DND-41 (cell line): ENCODE measurements at regions not wholly inside any gene's neighbourhood (a gene's known extent, or its start where the extent isn't known, plus 50 kb on each side); places are given as distances from the start of the nearest gene placed in this dataset.

ENCODE experiments used
- CTCF ChIP-seq: IDR thresholded peaks from 2 replicates; pipeline ENCODE4 v1.5.1; 2012; ENCODE audit warnings: borderline replicate concordance, low read length, moderate library complexity, mild to moderate bottlenecking; ENCODE audit not compliant: poor library complexity, severe bottlenecking; ENCODE audit errors: extremely low read depth
- EZH2 ChIP-seq: IDR thresholded peaks from 3 replicates; pipeline ENCODE4 v1.6.1; 2012; ENCODE audit warnings: borderline replicate concordance, low read depth, mild to moderate bottlenecking, moderate library complexity, low read length, inconsistent platforms; ENCODE audit not compliant: severe bottlenecking

DNA sequence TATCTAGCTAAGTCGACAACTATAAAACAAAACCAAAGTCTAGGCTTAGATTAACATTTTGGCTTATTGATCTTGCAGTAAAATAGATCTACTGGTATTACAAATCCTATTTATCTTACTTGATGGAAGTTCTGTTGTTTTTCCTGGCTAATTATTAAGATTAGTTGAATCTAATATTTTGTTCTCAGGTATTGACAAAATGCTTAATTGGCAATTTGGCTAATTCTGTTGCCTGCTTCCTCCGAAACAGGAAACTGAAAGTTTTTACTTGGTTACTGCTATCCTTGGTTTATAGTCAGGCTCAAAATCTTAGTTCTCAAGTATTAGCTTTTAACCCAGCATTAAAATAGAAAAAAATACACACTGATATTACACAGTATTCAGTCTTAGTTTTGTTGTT, 820.5 kb downstream of the NR2F1-AS1 start:
- no peak for TF ChIP-seq EZH2
- no peak for TF ChIP-seq CTCF
